ENCODE measurements at regions not wholly inside any gene's neighbourhood (a gene's known extent, or its start where the extent isn't known, plus 50 kb on each side); places are given as distances from the start of the nearest gene placed in this dataset.

DNA sequence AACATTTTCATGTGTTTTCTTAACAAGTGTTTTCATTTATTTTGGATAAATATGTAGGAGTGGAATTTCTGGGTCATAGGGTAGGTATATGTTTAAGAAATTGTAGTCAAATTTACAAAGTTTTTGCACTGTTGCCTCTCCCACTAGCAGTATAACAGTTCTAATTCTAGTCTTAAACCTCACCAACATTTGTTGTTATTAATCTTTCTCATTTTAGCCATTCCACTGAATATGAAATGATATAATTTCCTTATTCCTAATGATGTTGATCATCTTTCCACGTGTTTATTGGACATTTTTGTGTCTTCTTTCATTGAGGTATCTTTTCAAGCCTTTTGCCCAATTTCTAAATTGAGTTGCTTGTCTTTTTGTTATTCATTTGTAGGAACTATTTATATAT lies 62.0 kb downstream of the C11orf91 start:
- TF ChIP-seq CTCF (IDR thresholded peaks at IDR 0.05; ENCODE audit: insufficient read depth, low read length, poor library complexity, severe bottlenecking) (no peak), EZH2phosphoT487 (conservative IDR thresholded peaks at IDR 0.05; ENCODE audit: low read length) (no peak)
- H3K27me3 ChIP-seq (ENCODE audit: low read length), result no peaks in the 10 kb centered on the region
- no peaks in the 10 kb centered on the region for H4K20me1 ChIP-seq (ENCODE audit: low read depth, low read length)
- no peaks in the 10 kb centered on the region for H3K79me2 ChIP-seq (ENCODE audit: insufficient read depth, low read length)
- no peaks in the 10 kb centered on the region for H3K9me3 ChIP-seq (ENCODE audit: insufficient read depth, low read length)
- no peak overlapping the region for H3K27ac ChIP-seq (ENCODE audit: low read depth, low read length)
- H3K4me2 ChIP-seq (ENCODE audit: low read depth, low read length, poor library complexity, severe bottlenecking), result no peak overlapping the region
- H3K9ac ChIP-seq (ENCODE audit: low read length), result no peak overlapping the region
- no peaks in the 10 kb centered on the region for H3F3A ChIP-seq (ENCODE audit: insufficient read depth)
- no peak overlapping the region for H2AFZ ChIP-seq (ENCODE audit: low read depth, low read length, severe bottlenecking)
- H3K4me3 ChIP-seq (ENCODE audit: insufficient read depth, low read length, poor library complexity, severe bottlenecking), result no peak overlapping the region
- no peaks in the 10 kb centered on the region for H3K36me3 ChIP-seq (ENCODE audit: low read length)
- no peaks in the 10 kb centered on the region for H3K9me2 ChIP-seq (replicated peaks; ENCODE audit: insufficient read depth, low read length)

GRCh38 chr11:33636104-33636503 lies 64.5 kb downstream of the C11orf91 start:
- Histone ChIP-seq H3K36me3 (ENCODE audit: low read length) (no peaks in the 10 kb centered on the region), H3K79me2 (ENCODE audit: insufficient read depth, low read length) (no peaks in the 10 kb centered on the region), H3K9me2 (replicated peaks; ENCODE audit: insufficient read depth, low read length) (no peaks in the 10 kb centered on the region), H3K27me3 (ENCODE audit: low read length) (no peaks in the 10 kb centered on the region), H3F3A (ENCODE audit: insufficient read depth) (no peaks in the 10 kb centered on the region), H3K4me2 (ENCODE audit: low read depth, low read length, poor library complexity, severe bottlenecking) (no peak overlapping the region), H3K27ac (ENCODE audit: low read depth, low read length) (no peak overlapping the region), H4K20me1 (ENCODE audit: low read depth, low read length) (no peaks in the 10 kb centered on the region), H3K9me3 (ENCODE audit: insufficient read depth, low read length) (no peaks in the 10 kb centered on the region), H2AFZ (ENCODE audit: low read depth, low read length, severe bottlenecking) (no peak overlapping the region), H3K4me3 (ENCODE audit: insufficient read depth, low read length, poor library complexity, severe bottlenecking) (no peak overlapping the region), H3K9ac (ENCODE audit: low read length) (no peak overlapping the region)
- TF ChIP-seq EZH2phosphoT487 (conservative IDR thresholded peaks at IDR 0.05; ENCODE audit: low read length) (no peak), CTCF (IDR thresholded peaks at IDR 0.05; ENCODE audit: insufficient read depth, low read length, poor library complexity, severe bottlenecking) (no peak)

DNA sequence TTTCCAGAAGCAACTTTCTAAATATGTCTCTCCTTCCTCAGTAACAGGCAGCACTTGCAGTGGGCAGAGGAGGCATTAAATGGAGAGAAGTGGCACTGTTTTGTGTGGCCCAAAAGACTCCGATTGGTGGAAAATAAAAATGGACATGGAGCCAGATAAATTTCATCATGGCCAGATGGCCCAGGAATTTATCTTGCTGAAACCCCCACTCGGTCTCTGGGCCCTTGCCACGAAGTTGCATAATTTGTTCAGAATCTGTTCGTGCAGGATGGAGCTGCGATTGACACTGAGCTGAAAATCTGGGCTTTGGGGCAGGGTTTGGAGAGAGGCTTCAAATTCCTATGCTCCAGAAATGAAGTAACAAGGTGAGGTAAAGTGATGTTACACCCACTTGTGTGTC lies 65.5 kb downstream of the C11orf91 start:
- Histone ChIP-seq H3K36me3 (ENCODE audit: low read length) (no peaks in the 10 kb centered on the region), H3K9me3 (ENCODE audit: insufficient read depth, low read length) (no peaks in the 10 kb centered on the region), H3K27ac (ENCODE audit: low read depth, low read length) (no peak overlapping the region), H3F3A (ENCODE audit: insufficient read depth) (no peaks in the 10 kb centered on the region), H3K79me2 (ENCODE audit: insufficient read depth, low read length) (no peaks in the 10 kb centered on the region), H3K9me2 (replicated peaks; ENCODE audit: insufficient read depth, low read length) (no peaks in the 10 kb centered on the region), H2AFZ (ENCODE audit: low read depth, low read length, severe bottlenecking) (no peak overlapping the region), H3K4me3 (ENCODE audit: insufficient read depth, low read length, poor library complexity, severe bottlenecking) (no peak overlapping the region), H3K27me3 (ENCODE audit: low read length) (no peaks in the 10 kb centered on the region), H3K4me2 (ENCODE audit: low read depth, low read length, poor library complexity, severe bottlenecking) (no peak overlapping the region), H3K9ac (ENCODE audit: low read length) (no peak overlapping the region), H4K20me1 (ENCODE audit: low read depth, low read length) (no peaks in the 10 kb centered on the region)
- no peak for TF ChIP-seq EZH2phosphoT487 (conservative IDR thresholded peaks at IDR 0.05; ENCODE audit: low read length)
- no peak for TF ChIP-seq CTCF (IDR thresholded peaks at IDR 0.05; ENCODE audit: insufficient read depth, low read length, poor library complexity, severe bottlenecking)
